Mesodermal cell (in vitro differentiated cells): ENCODE measurements at regions not wholly inside any gene's neighbourhood (a gene's known extent, or its start where the extent isn't known, plus 50 kb on each side); places are given as distances from the start of the nearest gene placed in this dataset.

Experiments
- H3K27ac ChIP-seq: 2 replicates; pipeline ENCODE4 v1.7.0; 2013; ENCODE audit warnings: mild to moderate bottlenecking, low read depth, low read length, moderate library complexity; ENCODE audit not compliant: severe bottlenecking
- H3K36me3 ChIP-seq: 2 replicates; pipeline ENCODE4 v1.7.1; 2013; ENCODE audit warnings: mild to moderate bottlenecking, low read length, moderate library complexity; ENCODE audit not compliant: control insufficient read depth, insufficient read depth
- H3K4me1 ChIP-seq: one replicate; pipeline ENCODE4 v1.7.1; 2013; ENCODE audit warnings: mild to moderate bottlenecking, low read length; ENCODE audit not compliant: insufficient read depth, control insufficient read depth, poor library complexity, severe bottlenecking
- H3K4me3 ChIP-seq: 2 replicates; pipeline ENCODE4 v1.7.0; 2013; ENCODE audit warnings: low read length, control low read depth, mild to moderate bottlenecking; ENCODE audit not compliant: insufficient read depth, poor library complexity, severe bottlenecking; ENCODE audit errors: extremely low read depth
- H3K9me3 ChIP-seq: 2 replicates; pipeline ENCODE4 v1.7.1; 2013; ENCODE audit warnings: mild to moderate bottlenecking, low read length, moderate library complexity; ENCODE audit not compliant: control insufficient read depth
- WGBS, 2 experiments: methylation state at CpG; one replicate each; pipeline ENCODE4 v1.1.5; 2013; ENCODE audit warnings: missing lambda C conversion rate in 2 of 2; ENCODE audit not compliant: insufficient coverage in 2 of 2; 5-methylcytosine and 5-hydroxymethylcytosine counted together

DNA sequence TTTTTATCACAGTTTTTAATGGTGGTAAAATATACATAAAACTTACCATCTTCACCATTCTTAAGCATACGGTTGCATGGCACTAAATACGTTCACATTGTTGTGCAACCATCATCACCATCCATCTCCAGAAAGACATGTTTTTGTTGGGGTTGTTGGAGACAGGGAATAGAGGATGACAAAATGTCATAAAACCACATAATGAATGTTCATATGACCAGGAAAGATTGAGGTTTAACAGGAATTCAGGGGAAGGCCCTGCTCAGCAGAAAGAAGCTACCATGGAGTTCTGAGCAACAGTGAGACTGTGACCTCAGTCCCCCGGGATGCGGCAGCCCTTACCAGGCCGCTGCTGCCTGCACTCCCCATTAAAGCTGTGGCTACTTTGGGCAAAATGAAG lies 63.9 kb upstream of the TRIM2 start:
- 94 to 96% methylated on average over 3 of the region's 5 CpGs for WGBS, 2 experiments
- no peaks in the 10 kb centered on the region for H3K9me3 ChIP-seq
- no peak overlapping the region for H3K4me3 ChIP-seq
- H3K4me1 ChIP-seq, result peaks cover 10% of the 10 kb centered on the region
- no peak overlapping the region for H3K27ac ChIP-seq
- H3K36me3 ChIP-seq, result no peaks in the 10 kb centered on the region

DNA sequence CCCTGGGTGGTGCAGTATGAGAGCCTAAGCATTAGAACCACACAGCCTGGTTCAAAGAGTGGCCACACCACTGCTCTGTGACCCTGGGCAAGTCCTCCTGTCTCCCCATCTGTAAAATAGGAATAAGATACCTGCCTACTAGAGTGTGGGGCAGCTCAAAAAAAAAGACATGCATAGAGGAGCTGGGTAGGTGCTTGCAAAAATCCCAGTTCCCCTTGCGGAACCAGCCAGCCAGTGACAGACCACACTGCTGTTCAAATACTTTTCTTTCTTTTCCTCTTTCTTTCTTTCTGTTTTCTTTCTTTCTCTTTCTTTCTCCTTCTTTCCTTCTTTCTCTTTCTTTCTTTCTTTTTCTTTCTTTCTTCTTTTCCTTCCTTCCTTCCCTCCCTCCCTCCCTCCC lies 63.0 kb upstream of the TRIM2 start:
- H3K4me3 ChIP-seq, result no peak overlapping the region
- WGBS, 2 experiments, result 73 to 100% methylated on average over 1 of the region's 1 CpG
- no peaks in the 10 kb centered on the region for H3K9me3 ChIP-seq

DNA sequence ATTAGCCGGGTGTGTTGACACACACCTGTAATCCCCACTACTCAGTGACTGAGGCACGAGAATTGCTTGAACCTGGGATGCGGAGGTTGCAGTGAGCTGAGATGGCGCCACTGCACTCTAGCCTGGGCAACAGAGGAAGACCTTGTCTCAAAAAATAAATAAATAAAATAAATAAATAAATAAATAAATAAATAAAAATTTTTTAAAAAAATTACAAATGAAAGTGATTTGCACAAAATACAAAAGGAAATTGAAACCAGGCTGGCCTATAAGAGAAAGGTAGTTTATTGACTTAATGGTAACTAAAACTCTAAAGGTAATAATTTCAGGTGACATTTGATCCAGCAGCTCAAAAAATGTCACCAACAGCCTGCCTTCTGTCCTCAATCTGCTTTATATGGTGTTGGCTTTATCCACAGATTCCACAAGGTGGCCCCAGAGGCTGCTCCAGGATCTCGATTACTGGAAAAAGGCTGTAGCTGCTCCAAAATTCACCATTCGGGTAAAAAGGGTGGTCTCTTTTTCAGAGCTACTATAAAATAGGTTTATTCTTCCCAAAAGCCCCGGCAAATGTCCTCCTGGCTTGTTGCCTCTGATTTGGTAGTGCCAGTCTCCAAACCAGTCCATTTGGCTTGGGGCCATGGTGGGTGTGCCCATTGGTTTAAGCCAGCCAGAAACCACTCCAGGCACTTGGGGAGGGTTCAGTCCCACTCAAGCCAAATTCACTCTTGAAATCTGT lies 61.4 kb upstream of the TRIM2 start:
- Histone ChIP-seq H3K4me1 (peaks cover 6% of the 10 kb centered on the region), H3K27ac (no peak overlapping the region), H3K36me3 (no peaks in the 10 kb centered on the region), H3K9me3 (no peaks in the 10 kb centered on the region), H3K4me3 (no peak overlapping the region)
- 47 to 75% methylated on average over 3 of the region's 7 CpGs for WGBS, 2 experiments

More for the DNA sequence above, 63.0 kb upstream of the TRIM2 start:
- Histone ChIP-seq H3K4me1 (peaks cover 10% of the 10 kb centered on the region), H3K27ac (no peak overlapping the region), H3K36me3 (no peaks in the 10 kb centered on the region)

DNA sequence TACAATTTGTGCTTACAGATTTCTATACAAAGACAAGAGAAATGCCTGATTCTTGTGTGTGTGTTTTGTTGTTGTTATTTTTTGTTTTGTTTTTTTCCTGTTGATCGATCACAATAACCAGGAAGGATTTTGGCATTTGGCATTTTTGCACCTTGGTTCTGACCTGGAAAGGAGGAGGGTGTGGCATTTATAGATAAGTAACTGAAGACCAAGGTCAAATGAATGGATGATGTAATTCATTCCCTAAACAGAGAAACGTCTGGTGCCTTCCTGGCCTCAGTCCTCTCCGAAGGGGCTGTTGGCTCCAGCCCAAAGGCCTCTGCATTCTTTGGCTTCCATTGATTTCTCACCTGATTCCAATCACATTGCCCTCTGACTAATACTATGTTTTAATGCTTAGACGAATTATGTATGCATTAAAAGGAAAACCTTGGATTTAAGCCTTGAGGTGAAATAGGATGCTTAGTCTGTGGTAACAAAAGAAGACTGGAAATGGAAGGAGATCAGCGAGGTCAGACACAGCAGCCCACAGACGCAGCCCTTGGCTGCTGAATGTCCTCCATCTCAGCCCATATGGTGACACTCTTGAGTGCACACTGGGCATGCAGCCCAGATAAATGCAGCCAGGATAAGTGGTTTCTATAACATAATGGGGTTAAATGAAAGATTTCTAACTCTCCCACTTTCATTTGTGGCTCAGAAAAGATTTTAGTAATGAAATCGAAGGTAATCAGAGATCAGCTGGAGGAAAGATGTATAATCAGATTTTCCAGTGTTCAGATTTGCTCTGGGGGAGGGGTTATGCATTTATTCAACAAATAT lies 60.5 kb upstream of the TRIM2 start:
- no peaks in the 10 kb centered on the region for H3K36me3 ChIP-seq
- no peak overlapping the region for H3K27ac ChIP-seq
- 65 to 92% methylated on average over 2 to 5 of the region's 7 CpGs for WGBS, 2 experiments
- peaks cover 6% of the 10 kb centered on the region for H3K4me1 ChIP-seq
- no peak overlapping the region for H3K4me3 ChIP-seq
- H3K9me3 ChIP-seq, result no peaks in the 10 kb centered on the region

DNA sequence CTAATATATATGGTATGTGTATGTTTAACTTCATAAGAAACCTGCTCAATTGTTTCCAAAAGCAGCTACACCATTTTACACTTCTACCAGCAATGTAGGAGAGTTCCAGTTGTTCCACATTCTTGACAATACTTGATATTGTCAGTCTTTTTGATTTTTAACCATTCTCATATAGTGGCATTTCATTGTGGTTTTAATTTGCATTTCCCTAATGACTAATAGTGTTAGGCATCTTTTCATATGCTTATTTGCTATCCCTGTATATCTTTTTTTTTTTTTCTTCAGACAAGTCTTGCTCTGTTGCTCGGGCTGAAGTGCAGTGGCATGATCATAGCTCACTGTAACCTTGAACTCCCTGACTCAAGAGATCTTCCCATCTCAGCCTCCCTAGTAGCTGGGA lies 58.2 kb upstream of the TRIM2 start:
- Histone ChIP-seq H3K4me1 (peaks cover 6% of the 10 kb centered on the region), H3K9me3 (no peaks in the 10 kb centered on the region), H3K4me3 (no peak overlapping the region), H3K36me3 (no peaks in the 10 kb centered on the region), H3K27ac (no peak overlapping the region)
- WGBS, 2 experiments, result 80 to 83% methylated on average over 1 of the region's 1 CpG

DNA sequence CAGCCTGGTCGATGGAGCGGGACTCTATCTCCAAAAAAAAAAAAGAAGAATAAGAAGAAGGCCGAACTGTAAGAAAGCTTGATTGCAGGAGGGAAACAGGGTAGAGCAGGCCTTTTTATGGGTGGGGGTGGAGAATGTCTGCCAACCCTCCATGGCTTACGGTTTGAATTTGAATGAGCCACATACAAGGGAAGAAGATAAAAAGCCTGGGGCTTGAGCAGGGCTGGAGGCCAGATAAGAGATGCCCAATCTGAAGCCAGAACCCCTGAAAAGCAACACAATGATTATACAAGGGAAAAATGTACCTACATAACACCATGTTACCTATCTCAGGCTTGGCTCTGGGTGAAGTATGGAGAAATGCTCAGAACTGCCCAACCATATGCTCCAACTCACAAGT lies 57.3 kb upstream of the TRIM2 start:
- Histone ChIP-seq H3K4me1 (peaks cover 6% of the 10 kb centered on the region), H3K27ac (no peak overlapping the region), H3K9me3 (no peaks in the 10 kb centered on the region), H3K36me3 (no peaks in the 10 kb centered on the region), H3K4me3 (no peak overlapping the region)
- WGBS, 2 experiments, result 56 to 77% methylated on average over 3 to 4 of the region's 4 CpGs

DNA sequence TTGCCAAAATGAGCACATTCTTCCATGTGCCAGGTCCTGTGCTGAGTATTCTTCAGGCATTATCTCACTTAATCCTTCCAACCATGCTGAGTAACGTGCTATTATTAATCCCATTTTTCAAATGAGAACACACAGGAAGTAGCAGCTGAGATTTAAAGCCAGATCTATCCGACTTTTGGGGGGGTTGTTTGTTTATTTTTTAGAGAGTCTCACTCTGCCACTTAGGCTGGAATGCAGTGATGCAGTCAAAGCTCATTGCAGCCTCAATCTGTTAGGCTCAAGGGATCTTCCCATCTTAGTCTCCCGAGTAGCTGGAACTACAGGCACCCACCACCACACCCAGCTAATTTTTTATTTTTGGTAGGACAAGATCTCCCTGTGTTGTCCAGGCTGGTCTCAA lies 55.5 kb upstream of the TRIM2 start:
- Histone ChIP-seq H3K4me1 (no peaks in the 10 kb centered on the region), H3K4me3 (no peak overlapping the region), H3K36me3 (no peaks in the 10 kb centered on the region), H3K9me3 (no peaks in the 10 kb centered on the region), H3K27ac (no peak overlapping the region)
- WGBS, 2 experiments, result 80 to 87% methylated on average over 2 to 3 of the region's 3 CpGs

DNA sequence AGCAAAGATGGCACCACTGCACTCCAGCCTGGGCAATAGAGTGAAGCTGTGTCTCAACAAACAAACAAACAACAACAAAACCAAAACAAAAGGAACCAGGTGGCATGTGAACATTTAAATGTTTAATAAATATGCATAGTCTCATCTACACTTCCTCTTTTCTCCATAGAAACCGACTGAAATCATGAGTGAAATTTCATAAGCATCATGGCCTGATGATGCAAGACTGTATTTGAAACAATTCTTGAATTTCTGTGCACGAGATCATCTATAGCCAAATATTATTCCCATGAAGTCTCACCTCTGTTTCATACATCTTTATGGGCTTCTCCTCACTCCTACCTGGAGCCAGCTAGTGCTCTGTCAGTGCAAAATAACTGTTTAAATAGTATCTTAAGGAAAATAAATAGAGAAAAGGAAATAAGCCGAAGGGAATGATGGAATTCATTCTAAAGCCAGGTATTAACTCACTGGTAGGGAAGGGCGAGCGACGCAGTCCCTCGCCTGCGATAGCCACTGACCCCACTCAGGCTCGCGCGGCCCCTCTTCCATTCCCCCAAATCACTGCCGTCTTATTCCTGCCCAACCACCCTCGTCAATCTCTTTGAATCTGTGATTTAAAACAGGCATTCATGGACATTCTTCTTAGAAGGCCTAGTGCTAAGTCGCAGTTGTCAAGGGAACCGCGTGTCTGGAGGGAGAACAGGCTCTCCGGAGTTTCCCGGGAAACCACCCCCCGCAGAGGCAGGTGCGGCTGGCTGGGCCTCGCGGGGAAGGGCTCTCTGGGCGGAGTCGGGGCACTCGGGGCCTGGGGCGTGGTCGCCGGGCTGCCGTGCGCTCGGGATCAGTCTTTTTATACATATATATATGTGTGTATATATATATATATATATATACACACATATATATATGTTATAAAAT lies 52.4 kb upstream of the TRIM2 start:
- no peaks in the 10 kb centered on the region for H3K36me3 ChIP-seq
- H3K27ac ChIP-seq, result no peak overlapping the region
- peaks cover 4% of the 10 kb centered on the region for H3K4me1 ChIP-seq
- H3K9me3 ChIP-seq, result no peaks in the 10 kb centered on the region
- peak overlapping the region; percentile 53 for H3K4me3 ChIP-seq
- WGBS, 2 experiments, result 19 to 22% methylated on average over 17 to 18 of the region's 31 CpGs

DNA sequence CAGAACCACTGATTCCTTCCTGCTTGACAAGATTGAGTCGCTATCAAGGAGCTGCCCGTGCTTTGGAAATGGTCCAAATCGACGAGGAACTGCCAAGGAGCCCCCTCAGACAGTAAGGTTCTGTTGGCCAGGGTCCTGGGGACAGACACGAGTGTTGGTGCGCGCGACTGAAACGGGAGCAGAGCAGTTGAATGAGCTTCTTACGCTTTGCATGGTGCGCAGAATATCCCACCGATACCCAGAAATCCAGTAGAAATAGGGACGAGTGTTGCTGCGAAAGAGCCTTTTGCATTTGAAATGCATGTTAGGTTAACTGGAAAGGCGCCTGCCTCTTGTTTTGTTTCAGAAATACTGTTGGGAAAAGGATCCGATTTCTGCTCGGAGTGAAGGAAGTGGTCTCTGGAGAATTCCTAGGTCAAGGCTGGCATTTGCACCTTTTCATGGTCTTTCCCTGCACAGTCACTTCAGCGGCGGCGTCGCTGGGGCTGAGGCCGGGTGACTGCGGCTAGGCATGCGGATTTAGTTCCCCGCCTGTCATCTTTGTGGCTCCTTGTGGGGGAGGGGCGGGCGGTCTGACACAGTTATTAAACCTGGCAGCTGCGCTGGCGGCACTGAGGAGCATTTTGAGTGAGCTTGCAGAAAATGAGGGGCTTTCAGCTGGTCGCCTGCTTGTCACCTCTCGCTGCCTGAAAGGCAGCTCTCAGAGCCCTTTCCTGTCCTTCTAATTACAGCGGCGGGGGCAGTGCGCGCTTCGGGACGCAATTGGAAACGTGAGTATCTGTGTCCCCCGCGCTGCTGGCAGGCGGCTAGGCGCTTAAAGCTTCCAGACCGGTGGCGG lies 51.5 kb upstream of the TRIM2 start:
- Histone ChIP-seq H3K9me3 (no peaks in the 10 kb centered on the region), H3K4me1 (peaks cover 4% of the 10 kb centered on the region), H3K27ac (peak overlapping the region; percentile 76), H3K4me3 (peak overlapping the region; percentile 53), H3K36me3 (no peaks in the 10 kb centered on the region)
- 0% methylated on average over 39 to 44 of the region's 44 CpGs for WGBS, 2 experiments
